ENCODE measurements at regions not wholly inside any gene's neighbourhood (a gene's known extent, or its start where the extent isn't known, plus 50 kb on each side); places are given as distances from the start of the nearest gene placed in this dataset.

DNA sequence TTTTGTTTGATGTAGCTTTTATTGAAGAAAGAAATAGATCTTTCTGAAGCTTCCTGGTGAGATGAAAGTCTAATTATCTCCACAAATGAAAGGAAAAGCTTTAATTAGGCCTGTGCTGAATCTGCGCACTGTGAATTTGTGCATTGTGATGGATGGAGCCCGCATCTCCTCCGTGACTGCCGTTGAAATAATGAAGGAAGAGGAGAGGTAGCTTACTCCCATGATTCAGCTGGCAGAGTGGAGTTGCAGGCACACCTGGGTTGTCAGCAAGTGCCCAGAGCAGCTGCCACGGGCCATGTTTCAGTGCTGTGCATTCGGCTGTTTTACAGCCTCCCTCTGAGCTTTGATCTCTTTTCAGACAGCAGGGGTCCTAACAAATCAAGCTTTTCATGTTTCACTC, 735.3 kb upstream of the TENM3 start:
- TF ChIP-seq, protein P1, sequence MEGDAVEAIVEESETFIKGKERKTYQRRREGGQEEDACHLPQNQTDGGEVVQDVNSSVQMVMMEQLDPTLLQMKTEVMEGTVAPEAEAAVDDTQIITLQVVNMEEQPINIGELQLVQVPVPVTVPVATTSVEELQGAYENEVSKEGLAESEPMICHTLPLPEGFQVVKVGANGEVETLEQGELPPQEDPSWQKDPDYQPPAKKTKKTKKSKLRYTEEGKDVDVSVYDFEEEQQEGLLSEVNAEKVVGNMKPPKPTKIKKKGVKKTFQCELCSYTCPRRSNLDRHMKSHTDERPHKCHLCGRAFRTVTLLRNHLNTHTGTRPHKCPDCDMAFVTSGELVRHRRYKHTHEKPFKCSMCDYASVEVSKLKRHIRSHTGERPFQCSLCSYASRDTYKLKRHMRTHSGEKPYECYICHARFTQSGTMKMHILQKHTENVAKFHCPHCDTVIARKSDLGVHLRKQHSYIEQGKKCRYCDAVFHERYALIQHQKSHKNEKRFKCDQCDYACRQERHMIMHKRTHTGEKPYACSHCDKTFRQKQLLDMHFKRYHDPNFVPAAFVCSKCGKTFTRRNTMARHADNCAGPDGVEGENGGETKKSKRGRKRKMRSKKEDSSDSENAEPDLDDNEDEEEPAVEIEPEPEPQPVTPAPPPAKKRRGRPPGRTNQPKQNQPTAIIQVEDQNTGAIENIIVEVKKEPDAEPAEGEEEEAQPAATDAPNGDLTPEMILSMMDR (IDR thresholded peaks at IDR 0.05) = no peak
- no peak for TF ChIP-seq POLR2A (IDR thresholded peaks at IDR 0.05)
